ENCODE measurements at regions not wholly inside any gene's neighbourhood (a gene's known extent, or its start where the extent isn't known, plus 50 kb on each side); places are given as distances from the start of the nearest gene placed in this dataset.

DNA sequence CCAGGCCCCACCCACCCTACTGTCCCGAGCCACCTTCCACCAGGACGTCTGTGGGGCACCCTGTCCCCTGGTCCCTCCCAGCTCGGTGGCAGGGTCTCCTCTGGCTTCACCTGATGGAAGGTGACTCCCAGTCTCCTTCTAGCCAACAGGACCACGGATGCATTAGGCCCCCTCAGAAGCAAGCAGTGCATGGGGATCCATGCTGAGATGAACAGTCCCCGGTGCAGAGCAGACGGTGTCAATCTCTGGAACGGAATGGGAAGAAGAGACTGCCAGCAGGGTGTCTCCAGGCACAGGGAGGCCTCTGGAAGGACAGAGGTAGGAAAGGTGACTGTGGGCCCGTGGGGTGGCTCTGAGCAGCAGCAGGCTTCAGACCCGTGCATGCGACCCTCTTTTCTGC lies 65.2 kb upstream of the FZD7 start (continued):
- no peak for TF ChIP-seq GABPA (IDR thresholded peaks at IDR 0.05; ENCODE audit: low read depth)
- TF ChIP-seq TEAD4 (IDR thresholded peaks at IDR 0.05; ENCODE audit: borderline replicate concordance, insufficient read depth): no peak
- TF ChIP-seq, protein P1, sequence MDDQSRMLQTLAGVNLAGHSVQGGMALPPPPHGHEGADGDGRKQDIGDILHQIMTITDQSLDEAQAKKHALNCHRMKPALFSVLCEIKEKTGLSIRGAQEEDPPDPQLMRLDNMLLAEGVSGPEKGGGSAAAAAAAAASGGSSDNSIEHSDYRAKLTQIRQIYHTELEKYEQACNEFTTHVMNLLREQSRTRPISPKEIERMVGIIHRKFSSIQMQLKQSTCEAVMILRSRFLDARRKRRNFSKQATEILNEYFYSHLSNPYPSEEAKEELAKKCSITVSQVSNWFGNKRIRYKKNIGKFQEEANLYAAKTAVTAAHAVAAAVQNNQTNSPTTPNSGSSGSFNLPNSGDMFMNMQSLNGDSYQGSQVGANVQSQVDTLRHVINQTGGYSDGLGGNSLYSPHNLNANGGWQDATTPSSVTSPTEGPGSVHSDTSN (IDR thresholded peaks at IDR 0.05): no peak

DNA sequence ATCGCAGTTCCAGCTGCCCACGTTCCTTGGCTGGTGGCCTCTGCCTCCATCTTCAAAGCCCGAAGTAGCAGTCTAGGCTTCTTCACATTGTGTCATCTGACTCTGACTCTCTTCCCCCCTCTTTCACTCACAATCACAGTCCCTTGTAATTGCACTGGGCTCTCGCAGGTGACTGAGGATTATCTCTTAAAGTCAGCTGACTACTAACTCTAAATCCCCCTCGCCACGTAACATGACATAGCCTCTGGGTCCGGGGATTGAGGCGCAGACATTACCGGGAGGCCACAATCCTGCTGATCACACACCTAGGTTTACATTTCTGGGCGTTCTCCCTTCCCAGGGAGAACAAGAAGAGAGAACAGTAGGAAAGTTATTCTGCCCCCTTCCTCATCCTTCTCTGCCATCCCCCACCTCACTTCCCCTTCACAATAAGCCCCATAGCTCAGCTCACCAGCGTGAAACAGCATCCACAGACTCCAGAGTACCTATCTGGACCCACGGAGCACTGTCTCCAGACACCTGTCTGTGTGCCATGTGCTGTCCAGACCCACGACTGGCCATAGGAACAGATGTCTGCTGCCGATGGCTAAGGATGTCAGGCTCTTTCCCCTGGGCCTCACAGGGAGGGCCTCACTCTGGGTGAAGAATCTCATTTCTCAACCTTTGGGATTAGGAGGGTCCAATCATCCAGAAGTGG lies 64.3 kb upstream of the FZD7 start:
- Histone ChIP-seq H3K9me3 (no peaks in the 10 kb centered on the region), H3K27me3 (ENCODE audit: insufficient read depth) (no peaks in the 10 kb centered on the region), H3F3A (replicated peaks; ENCODE audit: insufficient read depth) (no peaks in the 10 kb centered on the region), H3K9me2 (no peaks in the 10 kb centered on the region), H3K4me2 (no peak overlapping the region), H4K20me1 (ENCODE audit: insufficient read depth) (no peaks in the 10 kb centered on the region), H3K27ac (ENCODE audit: low read depth in 2 of 2, low read length in 1 of 2) (peak overlapping the region; percentile 54 to 66), H3K9ac (no peak overlapping the region), H3K4me1 (ENCODE audit: control insufficient read depth in 1 of 2, insufficient read depth in 2 of 2, low read depth in 1 of 2, low read length in 1 of 2) (peaks cover 12 to 63% of the 10 kb centered on the region in 2 experiments; a peak in 3 of 4 replicates), H3K4me3 (ENCODE audit: low read depth in 2 of 2, low read length in 1 of 2) (no peak overlapping the region), H3K36me3 (replicated peaks in 1 of 2; ENCODE audit: control insufficient read depth in 1 of 2, insufficient read depth in 2 of 2, low read length in 1 of 2) (no peaks in the 10 kb centered on the region), H3K79me2 (ENCODE audit: insufficient read depth) (no peaks in the 10 kb centered on the region), H2AFZ (ENCODE audit: low read depth) (no peak overlapping the region; the same call in 1 of the 2 replicates)
- 83% methylated on average over 14 of the region's 14 CpGs for WGBS (ENCODE audit: low lambda C conversion rate)
- TF ChIP-seq, protein P2, sequence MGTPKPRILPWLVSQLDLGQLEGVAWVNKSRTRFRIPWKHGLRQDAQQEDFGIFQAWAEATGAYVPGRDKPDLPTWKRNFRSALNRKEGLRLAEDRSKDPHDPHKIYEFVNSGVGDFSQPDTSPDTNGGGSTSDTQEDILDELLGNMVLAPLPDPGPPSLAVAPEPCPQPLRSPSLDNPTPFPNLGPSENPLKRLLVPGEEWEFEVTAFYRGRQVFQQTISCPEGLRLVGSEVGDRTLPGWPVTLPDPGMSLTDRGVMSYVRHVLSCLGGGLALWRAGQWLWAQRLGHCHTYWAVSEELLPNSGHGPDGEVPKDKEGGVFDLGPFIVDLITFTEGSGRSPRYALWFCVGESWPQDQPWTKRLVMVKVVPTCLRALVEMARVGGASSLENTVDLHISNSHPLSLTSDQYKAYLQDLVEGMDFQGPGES (IDR thresholded peaks at IDR 0.05; ENCODE audit: low read depth, low read length): no peak
- TF ChIP-seq, protein P1 (IDR thresholded peaks at IDR 0.05): no peak
- TF ChIP-seq, protein P3, sequence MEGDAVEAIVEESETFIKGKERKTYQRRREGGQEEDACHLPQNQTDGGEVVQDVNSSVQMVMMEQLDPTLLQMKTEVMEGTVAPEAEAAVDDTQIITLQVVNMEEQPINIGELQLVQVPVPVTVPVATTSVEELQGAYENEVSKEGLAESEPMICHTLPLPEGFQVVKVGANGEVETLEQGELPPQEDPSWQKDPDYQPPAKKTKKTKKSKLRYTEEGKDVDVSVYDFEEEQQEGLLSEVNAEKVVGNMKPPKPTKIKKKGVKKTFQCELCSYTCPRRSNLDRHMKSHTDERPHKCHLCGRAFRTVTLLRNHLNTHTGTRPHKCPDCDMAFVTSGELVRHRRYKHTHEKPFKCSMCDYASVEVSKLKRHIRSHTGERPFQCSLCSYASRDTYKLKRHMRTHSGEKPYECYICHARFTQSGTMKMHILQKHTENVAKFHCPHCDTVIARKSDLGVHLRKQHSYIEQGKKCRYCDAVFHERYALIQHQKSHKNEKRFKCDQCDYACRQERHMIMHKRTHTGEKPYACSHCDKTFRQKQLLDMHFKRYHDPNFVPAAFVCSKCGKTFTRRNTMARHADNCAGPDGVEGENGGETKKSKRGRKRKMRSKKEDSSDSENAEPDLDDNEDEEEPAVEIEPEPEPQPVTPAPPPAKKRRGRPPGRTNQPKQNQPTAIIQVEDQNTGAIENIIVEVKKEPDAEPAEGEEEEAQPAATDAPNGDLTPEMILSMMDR (IDR thresholded peaks at IDR 0.05): no peak
- TF ChIP-seq, protein P4, sequence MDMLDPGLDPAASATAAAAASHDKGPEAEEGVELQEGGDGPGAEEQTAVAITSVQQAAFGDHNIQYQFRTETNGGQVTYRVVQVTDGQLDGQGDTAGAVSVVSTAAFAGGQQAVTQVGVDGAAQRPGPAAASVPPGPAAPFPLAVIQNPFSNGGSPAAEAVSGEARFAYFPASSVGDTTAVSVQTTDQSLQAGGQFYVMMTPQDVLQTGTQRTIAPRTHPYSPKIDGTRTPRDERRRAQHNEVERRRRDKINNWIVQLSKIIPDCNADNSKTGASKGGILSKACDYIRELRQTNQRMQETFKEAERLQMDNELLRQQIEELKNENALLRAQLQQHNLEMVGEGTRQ (IDR thresholded peaks at IDR 0.05; ENCODE audit: borderline replicate concordance, low read depth, low read length): no peak
- TF ChIP-seq TCF12 (IDR thresholded peaks at IDR 0.05): peak; percentile 32; the same call in 1 of the 2 replicates
- no peak for TF ChIP-seq FOXM1 (IDR thresholded peaks at IDR 0.05; ENCODE audit: low read depth)
- TF ChIP-seq GABPA (IDR thresholded peaks at IDR 0.05; ENCODE audit: low read depth): no peak
- TF ChIP-seq RCOR1 (IDR thresholded peaks at IDR 0.05; ENCODE audit: low read length): no peak
- TF ChIP-seq EP300 (IDR thresholded peaks at IDR 0.05; ENCODE audit: borderline replicate concordance in 1 of 2, low read depth in 1 of 2, low read length in 1 of 2): peak in 1 of 2 experiments; percentile 29; a peak in 1 of 4 replicates
- POLR2A ChIA-PET: no interaction called here
- CTCF ChIA-PET: interaction anchor here (0.7 to 5.0 kb wide), 4 partner anchors 10 to 189 kb away, joined by 3 to 22 read pairs (median 6); no protein-coding TSS in a partner anchor
- DNase-seq: peak; percentile 51

All from SK-N-SH (cell line).